Kidney glomerular epithelial cell (primary cell): ENCODE measurements at regions not wholly inside any gene's neighbourhood (a gene's known extent, or its start where the extent isn't known, plus 50 kb on each side); places are given as distances from the start of the nearest gene placed in this dataset.
"Not testable (repeated sequence)": the region's sequence is repeated elsewhere in the genome, so short reads cannot be mapped to it uniquely, and the experiment has no call there.

ENCODE experiments used
- DNase-seq: peaks from one replicate; lab custom pipeline; 2025; lab: John Stamatoyannopoulos, UW

GRCh38 chr2:172287605-172288315, 139.6 kb upstream of the ITGA6 start:
- DNase-seq: no peak

DNA sequence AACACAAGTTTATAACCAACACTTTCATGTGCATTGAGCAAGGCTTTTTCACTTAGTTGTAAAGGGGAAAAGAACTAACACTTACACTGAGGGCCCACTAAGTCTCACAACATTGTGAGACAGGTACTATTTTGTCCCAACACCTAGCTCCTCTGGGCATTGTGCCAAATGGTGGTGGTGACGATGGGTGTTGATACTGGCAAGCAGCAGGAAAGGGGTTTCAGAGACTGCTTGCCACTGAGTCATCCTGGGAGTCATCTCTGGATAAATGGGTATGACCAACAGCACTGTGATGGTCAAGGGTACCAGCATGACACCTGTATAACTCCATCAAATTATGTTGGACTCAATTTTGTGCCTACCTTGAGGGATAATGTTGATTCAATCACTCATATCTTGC, 138.8 kb upstream of the ITGA6 start:
- peak; percentile 17 for DNase-seq

DNA sequence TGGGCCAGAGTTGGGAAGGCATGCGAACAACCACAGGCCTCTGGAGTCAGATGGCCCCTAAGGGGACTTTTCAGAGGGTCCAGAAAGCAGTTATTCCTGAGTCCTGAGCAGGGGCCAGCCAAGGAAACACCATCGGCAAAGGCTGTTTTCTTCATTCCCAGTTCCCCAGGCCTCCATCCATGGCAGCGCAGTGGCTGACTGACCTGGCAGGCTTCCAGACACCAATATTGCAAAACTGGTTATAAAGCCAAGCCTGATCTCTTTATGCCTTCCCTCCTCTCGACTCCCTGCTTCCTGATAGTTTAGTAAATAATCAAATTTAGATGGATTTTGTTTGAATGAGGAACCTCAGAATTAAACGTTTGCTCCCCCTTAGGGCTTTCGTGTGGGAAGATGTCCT, 133.4 kb upstream of the ITGA6 start:
- DNase-seq: peak; percentile 17

GRCh38 chr2:172294983-172295382, 132.4 kb upstream of the ITGA6 start:
- DNase-seq: no peak

DNA sequence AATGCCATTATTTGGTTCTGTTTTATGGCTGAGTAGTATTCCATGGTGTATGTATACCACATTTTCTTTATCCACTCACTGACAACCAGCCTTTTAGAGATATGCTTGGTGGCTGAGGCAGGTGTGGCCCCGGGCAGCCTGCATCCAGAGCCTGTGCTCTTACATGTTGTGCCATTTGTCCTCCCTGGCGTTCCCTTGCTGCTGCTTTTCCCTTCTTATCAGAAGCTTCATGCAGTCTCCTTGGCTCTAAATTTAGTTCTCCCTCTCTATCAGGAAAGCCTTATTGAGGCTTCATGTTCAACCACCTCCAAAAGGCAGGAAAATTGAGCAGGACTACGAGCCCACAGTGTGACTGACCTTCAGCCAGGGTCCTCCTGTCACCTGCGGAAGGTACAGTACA, 131.7 kb upstream of the ITGA6 start:
- no peak for DNase-seq

DNA sequence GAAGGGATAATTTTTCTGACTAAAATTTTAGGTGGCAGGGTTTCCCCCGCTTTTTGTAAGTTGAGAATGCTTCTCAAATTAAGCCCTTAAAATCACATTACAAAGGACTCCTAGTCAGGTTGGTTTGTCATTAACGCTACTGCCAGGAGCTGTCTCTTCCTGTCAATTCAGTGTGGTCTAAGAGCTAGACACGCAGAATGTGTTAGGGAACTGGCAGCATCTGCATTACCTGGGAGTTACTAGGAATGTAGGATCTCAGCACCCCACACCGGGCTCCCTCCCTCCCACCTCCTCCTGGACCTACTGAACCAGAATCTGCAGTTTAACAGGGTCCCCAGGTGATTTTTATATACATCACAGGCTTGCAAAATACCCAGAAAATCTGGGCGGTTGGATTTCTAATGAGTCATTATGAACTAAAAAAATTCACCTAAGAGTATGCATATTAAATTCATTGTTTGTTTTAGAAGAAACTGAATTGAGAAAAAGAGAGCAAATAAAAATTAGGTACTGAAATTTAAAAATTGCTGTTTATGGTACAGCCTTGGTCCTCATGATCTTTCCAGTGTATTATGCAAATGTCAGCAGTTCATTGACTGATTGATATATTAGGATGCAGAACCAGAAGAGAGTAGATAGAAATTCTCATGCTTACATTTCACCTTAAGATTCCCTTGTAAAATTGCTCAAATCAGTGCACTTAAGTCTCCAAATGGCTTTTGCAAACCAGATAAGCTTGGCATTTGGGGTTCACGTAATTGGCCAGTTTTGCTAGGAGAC, 130.9 kb upstream of the ITGA6 start:
- no peak for DNase-seq

DNA sequence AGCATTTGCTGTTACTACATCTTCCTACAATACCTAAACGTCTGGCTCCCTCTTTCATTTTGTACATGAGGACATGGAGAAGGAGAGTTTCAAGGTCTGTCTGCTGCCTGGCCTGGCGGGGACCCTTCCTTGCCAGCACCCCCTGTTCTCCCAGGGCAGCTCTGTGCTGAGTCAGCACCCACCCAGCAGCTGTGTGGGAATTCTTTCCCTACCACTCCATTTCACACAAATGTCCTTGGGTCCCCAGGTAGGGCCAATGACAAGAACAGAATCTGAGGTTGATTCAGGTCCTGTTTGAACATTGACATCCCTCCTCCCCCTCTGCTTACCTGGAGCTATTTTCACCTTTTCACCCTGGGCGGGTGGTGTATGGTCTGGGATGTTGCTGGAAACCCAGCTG, 129.9 kb upstream of the ITGA6 start:
- no peak for DNase-seq

GRCh38 chr2:172297950-172298349, 129.4 kb upstream of the ITGA6 start:
- no peak for DNase-seq

GRCh38 chr2:172299741-172300140, 127.6 kb upstream of the ITGA6 start:
- peak; percentile 42 for DNase-seq

GRCh38 chr2:172300851-172301250, 126.5 kb upstream of the ITGA6 start:
- no peak for DNase-seq

DNA sequence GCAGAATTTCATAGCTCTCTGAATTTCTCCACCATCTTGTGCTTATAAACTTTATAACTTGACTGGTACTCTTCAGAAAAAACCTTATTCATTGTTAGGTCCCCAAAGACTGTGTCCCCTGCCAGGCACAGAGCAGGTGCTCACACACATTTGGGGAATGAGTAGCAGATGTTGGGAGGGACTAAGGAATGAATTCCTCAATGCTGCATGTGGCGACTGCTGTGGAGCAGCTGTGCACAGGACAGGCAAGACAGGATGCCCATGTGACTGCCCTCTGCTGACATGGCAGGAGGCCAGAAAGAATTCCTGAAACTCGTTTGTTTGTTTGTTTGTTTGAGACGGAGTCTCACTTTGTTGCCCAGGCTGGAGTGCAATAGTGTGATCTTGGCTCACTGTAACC, 122.3 kb upstream of the ITGA6 start:
- DNase-seq: no peak

GRCh38 chr2:172307800-172308199, 119.6 kb upstream of the ITGA6 start:
- DNase-seq: peak; percentile 41

GRCh38 chr2:172308253-172308935, 119.0 kb upstream of the ITGA6 start:
- DNase-seq: no peak

GRCh38 chr2:172311921-172312345, 115.5 kb upstream of the ITGA6 start:
- DNase-seq: no peak

DNA sequence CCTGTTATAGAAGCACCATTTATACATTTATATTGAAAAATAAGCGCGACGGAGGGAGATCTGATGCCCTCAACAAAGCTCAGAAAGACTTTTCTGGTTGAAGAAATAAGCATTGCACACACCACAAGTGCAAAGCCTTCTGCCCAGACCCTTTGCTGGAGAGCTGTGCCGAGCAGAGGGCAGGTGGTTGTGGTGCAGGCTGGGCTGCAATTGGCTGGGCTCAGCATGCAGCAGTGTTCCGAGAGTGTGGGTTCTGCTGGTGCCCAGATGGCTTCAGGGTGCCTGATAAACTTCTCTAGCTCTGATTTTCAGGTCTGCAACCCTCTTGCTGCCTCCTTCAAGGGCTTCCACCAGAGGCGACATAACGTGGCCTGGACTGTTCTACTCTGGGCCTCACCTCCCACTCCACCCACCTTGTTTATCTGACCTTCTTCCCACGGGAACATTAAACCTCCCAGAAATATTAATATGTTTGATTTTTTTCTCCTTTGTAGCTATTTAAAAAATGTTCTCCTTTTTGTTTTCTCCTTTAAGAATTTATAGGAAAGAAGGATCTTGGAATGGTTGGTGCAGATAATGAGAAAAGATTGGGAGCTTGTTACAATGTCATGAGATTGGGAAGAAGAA, 113.6 kb upstream of the ITGA6 start:
- no peak for DNase-seq

GRCh38 chr2:172315070-172315469, 112.3 kb upstream of the ITGA6 start:
- DNase-seq: not testable (repeated sequence)

- no peak for DNase-seq
These were observed 105.3 kb upstream of the ITGA6 start for GRCh38 chr2:172322049-172322448.

GRCh38 chr2:172323256-172323655, 104.1 kb upstream of the ITGA6 start:
- DNase-seq: peak; percentile 77

DNA sequence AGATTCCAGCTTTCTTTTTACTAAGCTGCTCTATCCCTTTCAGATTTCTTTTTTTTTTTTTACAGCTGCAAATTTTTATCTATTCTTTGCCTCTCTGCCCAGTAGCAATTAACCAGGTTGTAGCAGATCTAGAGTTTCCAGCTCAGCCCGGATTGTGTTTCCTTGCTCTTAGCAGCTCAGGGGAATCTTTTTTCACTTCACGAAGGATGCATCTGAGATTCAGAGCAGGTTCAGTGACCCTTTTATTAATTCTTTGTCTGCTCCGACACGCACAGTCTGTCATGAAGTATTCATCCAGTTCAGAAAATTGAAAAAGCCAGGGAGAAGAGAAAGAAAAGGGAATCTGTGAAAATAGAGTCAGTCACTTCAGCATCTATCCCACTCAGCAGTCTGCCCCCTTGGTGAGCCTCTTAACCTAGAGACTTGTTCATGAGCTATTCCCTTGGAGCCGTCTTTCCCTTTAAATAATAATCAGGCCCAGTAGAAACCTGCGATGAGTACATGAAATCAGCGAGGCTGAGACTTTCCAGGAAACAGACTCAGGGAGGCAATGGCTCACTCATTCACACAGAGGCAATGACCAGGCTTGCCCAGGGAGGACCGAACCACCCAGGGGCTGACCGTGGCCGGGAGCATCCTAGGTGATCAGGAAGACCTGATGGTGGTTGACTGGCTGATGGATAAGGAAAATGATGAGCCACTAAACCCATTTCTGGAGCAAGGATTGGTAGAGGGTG, 103.4 kb upstream of the ITGA6 start:
- peak; percentile 13 for DNase-seq

- no peak for DNase-seq
These were observed 101.2 kb upstream of the ITGA6 start for GRCh38 chr2:172326211-172326509.

- DNase-seq: no peak
These were observed 99.1 kb upstream of the ITGA6 start for GRCh38 chr2:172328103-172328841.
